Activated CD4-positive, alpha-beta T cell treated with anti-CD3 and anti-CD28 coated beads, Interleukin-2, amount 10 ng/mL, durations not matched to agents 24 days and 14 days (primary cell): ENCODE measurements at regions not wholly inside any gene's neighbourhood (a gene's known extent, or its start where the extent isn't known, plus 50 kb on each side); places are given as distances from the start of the nearest gene placed in this dataset.
A peak's percentile ranks its signal among the peaks of the same experiment; 100 is the strongest.

Experiments used
- DNase-seq: peaks from one replicate; pipeline ENCODE4 v3.0.0; 2022
- H3K27ac Mint-ChIP-seq: one replicate; pipeline ENCODE4 v1.8.0; 2022; ENCODE audit warnings: mild to moderate bottlenecking, mixed read lengths
- H3K27me3 Mint-ChIP-seq: one replicate; pipeline ENCODE4 v1.8.0; 2022; ENCODE audit warnings: mixed read lengths
- H3K36me3 Mint-ChIP-seq: one replicate; pipeline ENCODE4 v1.8.0; 2022; ENCODE audit warnings: low read depth, mild to moderate bottlenecking, mixed read lengths
- H3K4me1 Mint-ChIP-seq: one replicate; pipeline ENCODE4 v1.8.0; 2021; ENCODE audit warnings: mixed read lengths
- H3K4me3 Mint-ChIP-seq: one replicate; pipeline ENCODE4 v1.8.0; 2022; ENCODE audit warnings: mild to moderate bottlenecking, moderate library complexity, mixed read lengths
- H3K9me3 Mint-ChIP-seq: one replicate; pipeline ENCODE4 v1.8.0; 2021; ENCODE audit warnings: mixed read lengths
- intact Hi-C: fragments of 100-400 bp; cut with micrococcal nuclease; formaldehyde crosslinking; loops from one replicate; pipeline ENCODE4 v1.15.1; 2023

GRCh38 chr3:72383883-72384282 is 464.4 kb downstream of the SHQ1 start:
- Mint-ChIP-seq H3K9me3 (no peaks in the 10 kb centered on the region), H3K4me1 (peaks cover 63% of the 10 kb centered on the region), H3K36me3 (peaks cover 10% of the 10 kb centered on the region), H3K27me3 (no peaks in the 10 kb centered on the region), H3K4me3 (no peak overlapping the region), H3K27ac (peak overlapping the region; percentile 46)
- DNase-seq, result no peak
- intact Hi-C loops, result no loop called here

DNA sequence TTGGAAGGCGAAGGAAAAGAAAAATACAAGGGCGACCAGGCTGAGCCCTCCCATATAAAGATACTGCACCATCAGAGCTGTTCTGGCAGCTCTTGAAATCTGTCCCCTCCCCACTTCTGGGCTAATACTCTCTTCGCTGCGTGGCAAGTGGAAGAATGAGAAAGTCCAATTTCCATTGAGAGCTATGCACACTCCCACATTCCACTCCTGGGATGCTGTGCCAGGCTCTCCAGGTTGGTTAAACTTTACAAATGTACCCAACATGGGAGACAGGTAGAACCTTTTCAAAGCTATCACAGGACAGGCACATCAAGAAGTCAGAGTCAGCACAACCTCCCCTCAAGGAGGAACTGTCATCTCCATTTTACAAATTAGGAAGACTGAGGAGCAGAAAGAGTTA is 465.0 kb downstream of the SHQ1 start:
- peaks cover 66% of the 10 kb centered on the region for H3K4me1 Mint-ChIP-seq
- H3K27ac Mint-ChIP-seq, result no peak overlapping the region
- intact Hi-C loops, result no loop called here
- no peaks in the 10 kb centered on the region for H3K27me3 Mint-ChIP-seq
- no peak overlapping the region for H3K4me3 Mint-ChIP-seq
- H3K36me3 Mint-ChIP-seq, result peaks cover 17% of the 10 kb centered on the region
- H3K9me3 Mint-ChIP-seq, result no peaks in the 10 kb centered on the region
- no peak for DNase-seq

GRCh38 chr3:72382460-72382859 is 465.8 kb downstream of the SHQ1 start:
- Mint-ChIP-seq H3K27ac (no peak overlapping the region), H3K36me3 (peaks cover 19% of the 10 kb centered on the region), H3K27me3 (no peaks in the 10 kb centered on the region), H3K9me3 (no peaks in the 10 kb centered on the region), H3K4me3 (no peak overlapping the region), H3K4me1 (peaks cover 63% of the 10 kb centered on the region)
- intact Hi-C loops, result no loop called here
- DNase-seq, result no peak

DNA sequence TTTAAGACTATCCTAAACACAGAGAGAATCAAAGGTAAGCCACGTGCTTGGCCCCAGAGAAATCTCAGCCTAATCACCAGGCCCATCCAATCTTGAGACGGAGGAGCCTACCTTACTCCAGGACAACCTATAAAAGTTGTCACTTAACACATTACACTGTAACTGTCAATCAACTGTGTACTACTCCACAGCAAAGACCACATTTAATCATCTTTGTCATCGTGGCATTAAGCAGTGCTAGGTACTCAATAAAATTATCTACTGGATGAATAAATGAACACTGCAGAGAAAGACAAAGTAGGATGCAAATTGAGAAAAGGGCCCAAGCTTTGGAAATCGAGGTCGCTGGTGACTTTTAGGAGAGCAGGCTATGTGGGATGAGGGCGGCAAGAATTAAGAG is 466.7 kb downstream of the SHQ1 start:
- peaks cover 65% of the 10 kb centered on the region for H3K4me1 Mint-ChIP-seq
- no peak overlapping the region for H3K27ac Mint-ChIP-seq
- H3K4me3 Mint-ChIP-seq, result no peak overlapping the region
- H3K36me3 Mint-ChIP-seq, result peaks cover 24% of the 10 kb centered on the region
- H3K27me3 Mint-ChIP-seq, result no peaks in the 10 kb centered on the region
- DNase-seq, result no peak
- H3K9me3 Mint-ChIP-seq, result no peaks in the 10 kb centered on the region
- intact Hi-C loops, result no loop called here

- Mint-ChIP-seq H3K27ac (peak overlapping the region; percentile 22), H3K4me3 (no peak overlapping the region), H3K27me3 (no peaks in the 10 kb centered on the region), H3K4me1 (peaks cover 61% of the 10 kb centered on the region), H3K9me3 (no peaks in the 10 kb centered on the region), H3K36me3 (peaks cover 21% of the 10 kb centered on the region)
- intact Hi-C loops, result no loop called here
- peak; percentile 55 for DNase-seq
These were observed 467.3 kb downstream of the SHQ1 start for GRCh38 chr3:72380711-72381493.

GRCh38 chr3:72380193-72380592 is 468.1 kb downstream of the SHQ1 start:
- H3K36me3 Mint-ChIP-seq, result peaks cover 21% of the 10 kb centered on the region
- no peaks in the 10 kb centered on the region for H3K9me3 Mint-ChIP-seq
- no peak overlapping the region for H3K4me3 Mint-ChIP-seq
- no peak for DNase-seq
- peaks cover 67% of the 10 kb centered on the region for H3K4me1 Mint-ChIP-seq
- H3K27ac Mint-ChIP-seq, result peak overlapping the region; percentile 18
- intact Hi-C loops, result no loop called here
- no peaks in the 10 kb centered on the region for H3K27me3 Mint-ChIP-seq

DNA sequence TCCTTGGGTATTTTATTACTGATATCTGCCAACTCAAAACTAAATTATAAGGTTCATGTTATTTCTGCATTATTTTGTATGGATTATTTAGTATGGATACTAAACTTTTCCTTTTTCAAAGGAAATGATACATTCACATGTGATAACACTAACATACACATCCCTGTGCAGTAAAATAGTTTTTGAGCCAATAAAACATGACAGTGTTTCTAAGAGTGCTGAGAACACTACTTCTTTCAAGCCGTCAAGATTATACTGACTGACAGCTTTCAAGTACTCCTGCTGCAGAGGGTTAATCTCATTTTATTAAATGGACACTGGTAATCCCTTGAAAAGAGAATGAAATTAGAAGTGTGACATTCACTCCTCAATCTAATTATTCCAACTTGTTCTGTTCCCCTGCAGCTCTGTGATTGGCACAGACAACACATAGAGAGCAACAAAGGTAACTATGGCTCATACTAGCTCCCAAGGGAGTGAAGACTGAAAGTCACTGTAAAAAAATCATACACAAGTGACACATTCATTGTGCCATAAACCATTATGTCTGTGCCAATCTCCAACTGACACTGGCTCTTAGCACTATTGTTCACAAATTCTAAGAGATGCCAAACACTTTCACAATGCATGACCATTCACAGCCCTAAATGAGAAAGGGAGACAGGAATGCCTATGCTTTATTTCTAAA is 468.6 kb downstream of the SHQ1 start:
- no peaks in the 10 kb centered on the region for H3K9me3 Mint-ChIP-seq
- H3K4me3 Mint-ChIP-seq, result no peak overlapping the region
- intact Hi-C loops, result loop anchor here (5.0 to 10.0 kb wide), 4 partner anchors 33 to 655 kb away; partner anchors contain the start of gene EIF4E3
- H3K4me1 Mint-ChIP-seq, result peaks cover 65% of the 10 kb centered on the region
- H3K27ac Mint-ChIP-seq, result peak overlapping the region; percentile 18
- H3K27me3 Mint-ChIP-seq, result no peaks in the 10 kb centered on the region
- H3K36me3 Mint-ChIP-seq, result peaks cover 21% of the 10 kb centered on the region
- DNase-seq, result no peak

- DNase-seq, result no peak
- peaks cover 64% of the 10 kb centered on the region for H3K4me1 Mint-ChIP-seq
- H3K4me3 Mint-ChIP-seq, result no peak overlapping the region
- peaks cover 3% of the 10 kb centered on the region for H3K9me3 Mint-ChIP-seq
- no peak overlapping the region for H3K27ac Mint-ChIP-seq
- intact Hi-C loops, result loop anchor here (5.0 to 10.0 kb wide), 4 partner anchors 34 to 653 kb away; partner anchors contain the start of gene EIF4E3
- no peaks in the 10 kb centered on the region for H3K27me3 Mint-ChIP-seq
- H3K36me3 Mint-ChIP-seq, result peaks cover 28% of the 10 kb centered on the region
These were observed 470.0 kb downstream of the SHQ1 start for GRCh38 chr3:72378287-72378686.

GRCh38 chr3:72376956-72377710 is 471.1 kb downstream of the SHQ1 start:
- peaks cover 3% of the 10 kb centered on the region for H3K9me3 Mint-ChIP-seq
- intact Hi-C loops, result loop anchor here (5.0 to 10.0 kb wide), 4 partner anchors 35 to 652 kb away; partner anchors contain the start of gene EIF4E3
- peaks cover 28% of the 10 kb centered on the region for H3K36me3 Mint-ChIP-seq
- no peak overlapping the region for H3K4me3 Mint-ChIP-seq
- no peak overlapping the region for H3K27ac Mint-ChIP-seq
- no peak for DNase-seq
- H3K27me3 Mint-ChIP-seq, result no peaks in the 10 kb centered on the region
- H3K4me1 Mint-ChIP-seq, result peaks cover 60% of the 10 kb centered on the region

DNA sequence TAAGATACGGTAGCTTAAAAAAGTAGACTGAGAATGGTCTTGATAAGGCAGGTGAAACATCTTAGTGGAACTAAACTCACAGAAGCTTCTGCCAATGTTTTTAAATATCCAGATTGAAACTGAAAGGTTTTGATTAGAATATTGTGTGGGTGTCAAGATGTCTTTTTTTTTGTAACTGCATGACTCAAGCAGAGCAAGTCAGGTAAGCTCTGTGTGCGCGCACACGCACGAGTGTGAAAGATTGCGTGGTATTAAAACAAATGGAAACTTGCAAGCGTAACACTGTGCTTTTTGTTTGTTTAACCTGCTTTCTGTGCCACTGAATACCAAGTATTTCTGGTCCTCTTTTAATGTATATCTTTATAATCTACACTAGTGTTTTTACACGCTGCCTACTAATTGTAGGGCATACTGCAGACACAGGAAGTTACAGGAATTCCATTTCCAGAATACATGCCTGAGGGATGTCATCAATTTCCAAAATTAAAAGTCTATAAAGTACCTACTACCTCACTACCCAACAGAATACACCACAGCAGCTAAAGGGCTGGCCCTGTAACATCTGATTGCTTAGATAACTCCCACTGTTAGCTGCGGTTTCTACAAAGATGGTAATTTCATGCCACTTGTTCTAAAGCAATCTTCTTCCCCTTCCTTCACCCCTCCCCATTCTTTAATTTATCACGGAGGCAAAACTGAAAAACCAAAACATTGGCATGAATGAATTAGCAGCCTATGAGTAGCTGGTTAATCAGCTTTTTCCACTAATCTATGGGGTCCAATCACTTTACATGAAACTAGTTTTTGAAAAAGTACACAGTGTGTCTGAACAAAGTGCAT is 472.8 kb downstream of the SHQ1 start:
- no peaks in the 10 kb centered on the region for H3K27me3 Mint-ChIP-seq
- DNase-seq, result peak; percentile 68
- H3K36me3 Mint-ChIP-seq, result peaks cover 26% of the 10 kb centered on the region
- peaks cover 47% of the 10 kb centered on the region for H3K4me1 Mint-ChIP-seq
- H3K4me3 Mint-ChIP-seq, result peak overlapping the region; percentile 43
- intact Hi-C loops, result loop anchor here (1.0 to 10.0 kb wide), 9 partner anchors 32 to 651 kb away; partner anchors contain the start of gene EIF4E3
- peaks cover 3% of the 10 kb centered on the region for H3K9me3 Mint-ChIP-seq
- H3K27ac Mint-ChIP-seq, result peak overlapping the region; percentile 80

DNA sequence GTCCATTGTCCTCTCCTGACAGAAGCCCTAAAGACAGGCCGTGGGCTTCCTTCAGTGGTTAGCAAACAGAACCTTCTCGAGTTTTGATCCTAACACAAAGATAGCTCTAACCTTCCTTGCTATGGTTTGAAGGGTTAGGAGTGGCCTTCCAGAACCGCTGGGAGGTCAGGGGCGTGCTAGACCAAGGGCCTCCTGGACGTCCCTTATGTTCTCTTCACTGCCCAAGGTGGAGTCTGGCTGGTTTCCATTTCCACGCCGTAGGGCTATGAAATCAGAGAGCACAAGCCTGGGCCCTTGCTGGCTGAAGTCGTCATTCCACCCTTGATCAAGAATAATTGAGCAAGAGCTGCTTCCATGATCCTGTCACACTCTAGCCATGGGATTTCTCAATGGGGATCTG is 475.1 kb downstream of the SHQ1 start:
- intact Hi-C loops, result loop anchor here (10.0 kb wide), 1 partner anchor 648 kb away; the partner anchor contains the start of gene EIF4E3
- peaks cover 3% of the 10 kb centered on the region for H3K9me3 Mint-ChIP-seq
- no peak overlapping the region for H3K27ac Mint-ChIP-seq
- H3K27me3 Mint-ChIP-seq, result no peaks in the 10 kb centered on the region
- H3K36me3 Mint-ChIP-seq, result peaks cover 13% of the 10 kb centered on the region
- no peak overlapping the region for H3K4me3 Mint-ChIP-seq
- H3K4me1 Mint-ChIP-seq, result peaks cover 27% of the 10 kb centered on the region
- DNase-seq, result no peak

DNA sequence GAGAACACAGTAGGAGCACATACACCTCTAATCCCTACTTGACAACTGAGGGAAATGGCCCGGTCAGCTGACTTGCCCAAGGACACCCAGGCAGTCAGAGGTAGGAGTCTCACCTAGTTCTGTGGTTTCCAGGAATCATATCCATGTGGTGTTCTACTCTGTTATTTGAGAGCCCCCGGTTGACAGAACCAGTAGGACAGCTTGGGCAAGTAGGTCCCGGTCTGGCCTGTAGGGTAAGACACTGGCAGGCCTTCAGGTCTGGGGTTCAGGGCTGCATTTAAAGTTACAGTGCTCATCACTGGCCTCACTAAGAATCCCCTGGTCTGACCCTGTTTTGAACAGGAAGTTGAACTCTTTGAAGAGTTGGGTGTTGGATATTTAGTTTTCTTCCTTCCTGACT is 476.1 kb downstream of the SHQ1 start:
- intact Hi-C loops, result loop anchor here (10.0 kb wide), 1 partner anchor 647 kb away; the partner anchor contains the start of gene EIF4E3
- H3K9me3 Mint-ChIP-seq, result peaks cover 3% of the 10 kb centered on the region
- no peak overlapping the region for H3K4me3 Mint-ChIP-seq
- H3K4me1 Mint-ChIP-seq, result peaks cover 26% of the 10 kb centered on the region
- H3K27ac Mint-ChIP-seq, result no peak overlapping the region
- no peaks in the 10 kb centered on the region for H3K27me3 Mint-ChIP-seq
- no peak for DNase-seq
- H3K36me3 Mint-ChIP-seq, result peaks cover 10% of the 10 kb centered on the region

GRCh38 chr3:72371431-72371830 is 476.8 kb downstream of the SHQ1 start:
- peaks cover 7% of the 10 kb centered on the region for H3K36me3 Mint-ChIP-seq
- intact Hi-C loops, result loop anchor here (10.0 kb wide), 1 partner anchor 647 kb away; the partner anchor contains the start of gene EIF4E3
- no peak overlapping the region for H3K27ac Mint-ChIP-seq
- H3K27me3 Mint-ChIP-seq, result no peaks in the 10 kb centered on the region
- peaks cover 26% of the 10 kb centered on the region for H3K4me1 Mint-ChIP-seq
- DNase-seq, result no peak
- H3K4me3 Mint-ChIP-seq, result no peak overlapping the region
- peaks cover 3% of the 10 kb centered on the region for H3K9me3 Mint-ChIP-seq
